ENCODE measurements at regions not wholly inside any gene's neighbourhood (a gene's known extent, or its start where the extent isn't known, plus 50 kb on each side); places are given as distances from the start of the nearest gene placed in this dataset.

- H3K9me3 ChIP-seq (ENCODE audit: low read depth, low read length) = no peaks in the 10 kb centered on the region
- no peak for TF ChIP-seq POLR2AphosphoS5 (IDR thresholded peaks at IDR 0.05; ENCODE audit: borderline replicate concordance, low read depth, low read length)
- no peak for TF ChIP-seq FOXP2 (optimal IDR thresholded peaks at IDR 0.05; ENCODE audit: control extremely low read depth, extremely low read length, insufficient read depth)
- H3K9ac ChIP-seq (ENCODE audit: insufficient read length) = no peak overlapping the region
- no peaks in the 10 kb centered on the region for H3K36me3 ChIP-seq (ENCODE audit: insufficient read depth, low read length)
- DNase-seq (ENCODE audit: low read depth, low spot score) = no peak
- no peak overlapping the region for H3K4me3 ChIP-seq
- no peak overlapping the region for H3K27ac ChIP-seq
Measured at GRCh38 chr12:90791445-90791844, 163.5 kb downstream of the CCER1 start.

GRCh38 chr12:90790747-90791146, 164.2 kb downstream of the CCER1 start:
- Histone ChIP-seq H3K27ac (no peak overlapping the region), H3K9ac (ENCODE audit: insufficient read length) (no peak overlapping the region), H3K36me3 (ENCODE audit: insufficient read depth, low read length) (no peaks in the 10 kb centered on the region), H3K9me3 (ENCODE audit: low read depth, low read length) (no peaks in the 10 kb centered on the region), H3K4me3 (no peak overlapping the region)
- no peak for DNase-seq (ENCODE audit: low read depth, low spot score)
- TF ChIP-seq EZH2 (IDR thresholded peaks at IDR 0.05) (no peak), POLR2AphosphoS5 (IDR thresholded peaks at IDR 0.05; ENCODE audit: borderline replicate concordance, low read depth, low read length) (no peak)

- H3K4me3 ChIP-seq = no peak overlapping the region
- no peaks in the 10 kb centered on the region for H3K36me3 ChIP-seq (ENCODE audit: insufficient read depth, low read length)
- H3K9ac ChIP-seq (ENCODE audit: insufficient read length) = no peak overlapping the region
- no peak for DNase-seq (ENCODE audit: low read depth, low spot score)
- H3K27ac ChIP-seq = no peak overlapping the region
- no peak for TF ChIP-seq FOXP2 (optimal IDR thresholded peaks at IDR 0.05; ENCODE audit: control extremely low read depth, extremely low read length, insufficient read depth)
- no peak for TF ChIP-seq POLR2AphosphoS5 (IDR thresholded peaks at IDR 0.05; ENCODE audit: borderline replicate concordance, low read depth, low read length)
- no peak for TF ChIP-seq EZH2 (IDR thresholded peaks at IDR 0.05)
- H3K9me3 ChIP-seq (ENCODE audit: low read depth, low read length) = no peaks in the 10 kb centered on the region
Measured at GRCh38 chr12:90773491-90773890, 181.5 kb downstream of the CCER1 start.

- H3K27ac ChIP-seq = no peak overlapping the region
- DNase-seq (ENCODE audit: low read depth, low spot score) = no peak
- no peaks in the 10 kb centered on the region for H3K9me3 ChIP-seq (ENCODE audit: low read depth, low read length)
- no peak overlapping the region for H3K4me3 ChIP-seq
- H3K36me3 ChIP-seq (ENCODE audit: insufficient read depth, low read length) = no peaks in the 10 kb centered on the region
- H3K9ac ChIP-seq (ENCODE audit: insufficient read length) = no peak overlapping the region
- TF ChIP-seq FOXP2 (optimal IDR thresholded peaks at IDR 0.05; ENCODE audit: control extremely low read depth, extremely low read length, insufficient read depth) (no peak), EZH2 (IDR thresholded peaks at IDR 0.05) (no peak)
Measured at GRCh38 chr12:90770861-90771260, 184.1 kb downstream of the CCER1 start.

GRCh38 chr12:90757957-90758356, 197.0 kb downstream of the CCER1 start:
- no peak for DNase-seq (ENCODE audit: low read depth, low spot score)
- H3K4me3 ChIP-seq = no peak overlapping the region
- TF ChIP-seq EZH2 (IDR thresholded peaks at IDR 0.05) (no peak), POLR2AphosphoS5 (IDR thresholded peaks at IDR 0.05; ENCODE audit: borderline replicate concordance, low read depth, low read length) (no peak), FOXP2 (optimal IDR thresholded peaks at IDR 0.05; ENCODE audit: control extremely low read depth, extremely low read length, insufficient read depth) (no peak)
- H3K36me3 ChIP-seq (ENCODE audit: insufficient read depth, low read length) = no peaks in the 10 kb centered on the region
- no peak overlapping the region for H3K27ac ChIP-seq
- no peaks in the 10 kb centered on the region for H3K9me3 ChIP-seq (ENCODE audit: low read depth, low read length)
- no peak overlapping the region for H3K9ac ChIP-seq (ENCODE audit: insufficient read length)

GRCh38 chr12:90745211-90745610, 209.8 kb downstream of the CCER1 start:
- H3K9ac ChIP-seq (ENCODE audit: insufficient read length) = no peak overlapping the region
- H3K4me3 ChIP-seq = no peak overlapping the region
- no peak overlapping the region for H3K27ac ChIP-seq
- no peak for DNase-seq (ENCODE audit: low read depth, low spot score)
- no peaks in the 10 kb centered on the region for H3K36me3 ChIP-seq (ENCODE audit: insufficient read depth, low read length)
- no peaks in the 10 kb centered on the region for H3K9me3 ChIP-seq (ENCODE audit: low read depth, low read length)
- TF ChIP-seq EZH2 (IDR thresholded peaks at IDR 0.05) (no peak), POLR2AphosphoS5 (IDR thresholded peaks at IDR 0.05; ENCODE audit: borderline replicate concordance, low read depth, low read length) (no peak), FOXP2 (optimal IDR thresholded peaks at IDR 0.05; ENCODE audit: control extremely low read depth, extremely low read length, insufficient read depth) (no peak)

- H3K4me3 ChIP-seq = no peak overlapping the region
- no peak overlapping the region for H3K27ac ChIP-seq
- no peak for TF ChIP-seq EZH2 (IDR thresholded peaks at IDR 0.05)
- no peak for TF ChIP-seq POLR2AphosphoS5 (IDR thresholded peaks at IDR 0.05; ENCODE audit: borderline replicate concordance, low read depth, low read length)
- no peak for TF ChIP-seq FOXP2 (optimal IDR thresholded peaks at IDR 0.05; ENCODE audit: control extremely low read depth, extremely low read length, insufficient read depth)
- H3K9me3 ChIP-seq (ENCODE audit: low read depth, low read length) = no peaks in the 10 kb centered on the region
- H3K36me3 ChIP-seq (ENCODE audit: insufficient read depth, low read length) = no peaks in the 10 kb centered on the region
- DNase-seq (ENCODE audit: low read depth, low spot score) = no peak
- H3K9ac ChIP-seq (ENCODE audit: insufficient read length) = no peak overlapping the region
Measured at GRCh38 chr12:90741611-90742010, 213.4 kb downstream of the CCER1 start.

- no peak overlapping the region for H3K9ac ChIP-seq (ENCODE audit: insufficient read length)
- H3K4me3 ChIP-seq = no peak overlapping the region
- TF ChIP-seq FOXP2 (optimal IDR thresholded peaks at IDR 0.05; ENCODE audit: control extremely low read depth, extremely low read length, insufficient read depth) = no peak
- no peak for TF ChIP-seq EZH2 (IDR thresholded peaks at IDR 0.05)
- TF ChIP-seq POLR2AphosphoS5 (IDR thresholded peaks at IDR 0.05; ENCODE audit: borderline replicate concordance, low read depth, low read length) = no peak
- H3K27ac ChIP-seq = no peak overlapping the region
- no peaks in the 10 kb centered on the region for H3K9me3 ChIP-seq (ENCODE audit: low read depth, low read length)
- H3K36me3 ChIP-seq (ENCODE audit: insufficient read depth, low read length) = no peaks in the 10 kb centered on the region
- DNase-seq (ENCODE audit: low read depth, low spot score) = no peak
Measured at GRCh38 chr12:90729736-90730135, 225.2 kb downstream of the CCER1 start.

- no peak for DNase-seq (ENCODE audit: low read depth, low spot score)
- TF ChIP-seq POLR2AphosphoS5 (IDR thresholded peaks at IDR 0.05; ENCODE audit: borderline replicate concordance, low read depth, low read length) (no peak), EZH2 (IDR thresholded peaks at IDR 0.05) (no peak), FOXP2 (optimal IDR thresholded peaks at IDR 0.05; ENCODE audit: control extremely low read depth, extremely low read length, insufficient read depth) (no peak)
- Histone ChIP-seq H3K27ac (no peak overlapping the region), H3K4me3 (no peak overlapping the region), H3K9ac (ENCODE audit: insufficient read length) (no peak overlapping the region), H3K36me3 (ENCODE audit: insufficient read depth, low read length) (no peaks in the 10 kb centered on the region), H3K9me3 (ENCODE audit: low read depth, low read length) (no peaks in the 10 kb centered on the region)
Measured at GRCh38 chr12:90712671-90713070, 242.3 kb downstream of the CCER1 start.
